ENCODE measurements at regions not wholly inside any gene's neighbourhood (a gene's known extent, or its start where the extent isn't known, plus 50 kb on each side); places are given as distances from the start of the nearest gene placed in this dataset.

DNA sequence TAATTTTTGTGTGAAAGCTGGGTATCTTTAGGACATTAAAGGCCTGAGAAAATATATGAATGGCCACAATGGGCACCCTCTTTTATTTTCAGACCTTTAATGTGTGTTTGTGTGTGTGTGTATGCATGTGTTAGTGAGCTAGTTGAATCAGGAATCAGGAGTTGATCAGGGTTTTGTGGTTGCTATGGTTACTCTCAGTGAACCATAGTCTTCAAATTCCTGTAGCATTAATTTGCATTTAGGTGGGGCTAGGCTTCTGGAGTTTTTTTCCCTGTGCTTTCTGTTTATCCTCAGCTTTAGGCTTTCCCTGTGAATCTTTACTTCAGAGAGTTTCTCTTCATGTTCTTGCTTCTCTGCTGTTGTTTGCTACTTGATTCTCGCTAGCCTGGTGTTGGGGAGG lies 122.0 kb upstream of the ONECUT1 start:
- no peak overlapping the region for H3K4me3 ChIP-seq (replicated peaks; ENCODE audit: low read depth, low read length)
- no peak for DNase-seq (ENCODE audit: extremely low read depth, low read depth)
- TF ChIP-seq CTCF (IDR thresholded peaks at IDR 0.05; ENCODE audit: low read depth, low read length, missing control alignments): no peak

DNA sequence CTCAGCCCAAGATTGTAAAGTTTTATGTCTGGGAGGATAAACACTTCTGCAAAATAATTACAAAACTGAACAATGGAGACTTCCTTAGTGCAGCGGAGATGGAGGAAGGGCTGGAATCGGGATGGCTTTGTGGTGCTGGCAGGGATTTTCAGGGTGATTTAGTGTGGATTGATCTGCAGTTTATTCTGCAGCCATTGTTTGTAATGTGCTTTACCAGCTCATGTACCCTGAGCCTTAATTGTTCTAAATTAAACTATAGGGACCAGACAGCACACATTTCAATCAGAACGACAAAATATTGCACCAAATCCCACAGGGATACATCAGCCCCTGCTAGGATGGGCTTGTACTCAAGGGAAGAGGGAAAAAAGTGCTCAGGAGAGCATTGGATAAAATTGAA lies 103.2 kb upstream of the ONECUT1 start:
- DNase-seq (ENCODE audit: extremely low read depth, low read depth): no peak
- no peak for TF ChIP-seq CTCF (IDR thresholded peaks at IDR 0.05; ENCODE audit: low read depth, low read length, missing control alignments)
- no peak overlapping the region for H3K4me3 ChIP-seq (replicated peaks; ENCODE audit: low read depth, low read length)

- no peak overlapping the region for H3K4me3 ChIP-seq (replicated peaks; ENCODE audit: low read depth, low read length)
- TF ChIP-seq CTCF (IDR thresholded peaks at IDR 0.05; ENCODE audit: low read depth, low read length, missing control alignments): no peak
- no peak for DNase-seq (ENCODE audit: extremely low read depth, low read depth)
Measured at GRCh38 chr15:52879904-52880303, 89.8 kb upstream of the ONECUT1 start.

DNA sequence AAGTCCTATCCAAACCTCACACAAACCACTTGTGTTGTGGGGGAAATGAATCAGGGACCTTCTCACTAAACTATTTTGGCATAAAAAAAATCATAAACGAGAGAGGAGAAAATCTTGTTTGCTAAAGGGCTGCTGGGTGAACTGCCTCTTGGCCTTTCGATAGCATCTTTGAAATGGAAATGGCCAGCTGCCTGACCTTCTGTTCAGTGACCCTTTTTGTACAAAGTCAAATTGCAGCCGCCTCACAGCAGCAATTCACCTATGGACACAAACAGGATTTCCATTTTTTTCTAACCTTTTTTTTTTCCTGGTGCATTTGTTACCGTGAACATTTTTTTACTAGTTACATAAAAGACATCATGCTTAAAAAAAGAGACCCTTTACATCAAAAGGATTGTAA lies 89.0 kb upstream of the ONECUT1 start:
- H3K4me3 ChIP-seq (replicated peaks; ENCODE audit: low read depth, low read length): no peak overlapping the region
- no peak for TF ChIP-seq CTCF (IDR thresholded peaks at IDR 0.05; ENCODE audit: low read depth, low read length, missing control alignments)
- no peak for DNase-seq (ENCODE audit: extremely low read depth, low read depth)

- no peak overlapping the region for H3K4me3 ChIP-seq (replicated peaks; ENCODE audit: low read depth, low read length)
- no peak for DNase-seq (ENCODE audit: extremely low read depth, low read depth)
- no peak for TF ChIP-seq CTCF (IDR thresholded peaks at IDR 0.05; ENCODE audit: low read depth, low read length, missing control alignments)
Measured at GRCh38 chr15:52876991-52877663, 87.0 kb upstream of the ONECUT1 start.

GRCh38 chr15:52872036-52872818 lies 82.1 kb upstream of the ONECUT1 start:
- no peak for DNase-seq (ENCODE audit: extremely low read depth, low read depth)
- no peak for TF ChIP-seq CTCF (IDR thresholded peaks at IDR 0.05; ENCODE audit: low read depth, low read length, missing control alignments)
- no peak overlapping the region for H3K4me3 ChIP-seq (replicated peaks; ENCODE audit: low read depth, low read length)

Data from HFF-Myc (cell line).